BE2C (cell line): ENCODE measurements at regions not wholly inside any gene's neighbourhood (a gene's known extent, or its start where the extent isn't known, plus 50 kb on each side); places are given as distances from the start of the nearest gene placed in this dataset.

Experiments
- DNase-seq: peaks from one replicate; pipeline ENCODE4 v3.0.0-alpha.2; 2020
- H3K27me3 ChIP-seq: fragments of 250-450 bp; sonication (Bioruptor Pico); 2 replicates; pipeline ENCODE4 v1.5.1; 2020; ENCODE audit warnings: mild to moderate bottlenecking
- H3K36me3 ChIP-seq: fragments of 250-450 bp; sonication (Bioruptor Pico); 2 replicates; pipeline ENCODE4 v1.5.1; 2020; ENCODE audit warnings: mild to moderate bottlenecking
- H3K4me1 ChIP-seq: fragments of 250-450 bp; sonication (Bioruptor Pico); 2 replicates; pipeline ENCODE4 v1.5.1; 2020
- H3K4me3 ChIP-seq: 2 replicates; pipeline ENCODE4 v1.5.1; 2011; ENCODE audit warnings: low read depth, low read length
- H3K9me3 ChIP-seq: fragments of 250-450 bp; sonication (Bioruptor Pico); 2 replicates; pipeline ENCODE4 v1.5.1; 2020
- CTCF ChIP-seq: IDR thresholded peaks from 2 replicates; pipeline ENCODE4 v1.5.1; 2012; ENCODE audit warnings: mild to moderate bottlenecking, low read depth, low read length

GRCh38 chr11:38593649-38594048 is 1995.6 kb upstream of the RAG2 start:
- no peak for TF ChIP-seq CTCF
- DNase-seq, result no peak
- H3K4me3 ChIP-seq, result no peak overlapping the region
- no peaks in the 10 kb centered on the region for H3K4me1 ChIP-seq
- H3K9me3 ChIP-seq, result no peaks in the 10 kb centered on the region
- H3K36me3 ChIP-seq, result no peaks in the 10 kb centered on the region
- no peaks in the 10 kb centered on the region for H3K27me3 ChIP-seq

GRCh38 chr11:38582756-38583155 is 1984.7 kb upstream of the RAG2 start:
- H3K36me3 ChIP-seq, result no peaks in the 10 kb centered on the region

GRCh38 chr11:38582151-38582550 is 1984.1 kb upstream of the RAG2 start:
- DNase-seq, result no peak
- H3K9me3 ChIP-seq, result no peaks in the 10 kb centered on the region
- H3K36me3 ChIP-seq, result no peaks in the 10 kb centered on the region
- H3K4me3 ChIP-seq, result no peak overlapping the region
- TF ChIP-seq CTCF, result no peak
- no peaks in the 10 kb centered on the region for H3K27me3 ChIP-seq
- no peaks in the 10 kb centered on the region for H3K4me1 ChIP-seq

More at GRCh38 chr11:38582756-38583155, 1984.7 kb upstream of the RAG2 start:
- DNase-seq, result no peak
- no peak for TF ChIP-seq CTCF
- no peaks in the 10 kb centered on the region for H3K4me1 ChIP-seq
- H3K9me3 ChIP-seq, result no peaks in the 10 kb centered on the region
- no peaks in the 10 kb centered on the region for H3K27me3 ChIP-seq
- H3K4me3 ChIP-seq, result no peak overlapping the region

- H3K4me3 ChIP-seq, result no peak overlapping the region
- TF ChIP-seq CTCF, result no peak
- DNase-seq, result no peak
- no peaks in the 10 kb centered on the region for H3K4me1 ChIP-seq
- H3K9me3 ChIP-seq, result no peaks in the 10 kb centered on the region
- no peaks in the 10 kb centered on the region for H3K27me3 ChIP-seq
- H3K36me3 ChIP-seq, result no peaks in the 10 kb centered on the region
Observed at GRCh38 chr11:38577769-38578168, 1979.7 kb upstream of the RAG2 start.

GRCh38 chr11:38562562-38562961 is 1964.5 kb upstream of the RAG2 start:
- Histone ChIP-seq H3K36me3 (no peaks in the 10 kb centered on the region), H3K4me1 (no peaks in the 10 kb centered on the region), H3K27me3 (no peaks in the 10 kb centered on the region), H3K4me3 (no peak overlapping the region), H3K9me3 (no peaks in the 10 kb centered on the region)
- DNase-seq, result no peak
- TF ChIP-seq CTCF, result no peak

GRCh38 chr11:38553148-38553547 is 1955.1 kb upstream of the RAG2 start:
- no peak overlapping the region for H3K4me3 ChIP-seq
- no peaks in the 10 kb centered on the region for H3K27me3 ChIP-seq
- DNase-seq, result no peak
- no peaks in the 10 kb centered on the region for H3K9me3 ChIP-seq
- no peaks in the 10 kb centered on the region for H3K36me3 ChIP-seq
- H3K4me1 ChIP-seq, result no peaks in the 10 kb centered on the region
- TF ChIP-seq CTCF, result no peak
